ENCODE measurements at regions not wholly inside any gene's neighbourhood (a gene's known extent, or its start where the extent isn't known, plus 50 kb on each side); places are given as distances from the start of the nearest gene placed in this dataset.

DNA sequence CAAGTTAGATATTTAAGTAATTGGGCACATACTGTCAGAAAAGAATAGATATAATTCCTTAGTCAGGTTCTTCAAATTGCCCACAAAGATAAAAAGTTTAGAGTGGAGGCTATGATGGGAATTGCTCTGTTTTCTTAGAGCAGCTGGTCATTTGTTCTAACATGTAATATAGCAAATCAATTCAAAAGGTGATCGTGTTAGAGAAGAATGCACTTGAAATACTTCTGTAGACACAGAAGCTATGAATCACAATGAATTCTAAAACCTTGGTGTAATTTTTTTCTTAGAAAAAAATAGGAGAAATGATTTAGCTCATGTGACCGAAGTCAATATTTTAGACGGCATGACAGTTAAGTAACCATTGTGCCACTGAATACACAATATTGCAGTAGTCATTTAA is 918.1 kb upstream of the LRATD1 start:
- H3K27me3 ChIP-seq (ENCODE audit: insufficient read depth, low read length) = no peaks in the 10 kb centered on the region
- no peak for DNase-seq
- H3K23me2 ChIP-seq (ENCODE audit: insufficient read length, low read depth, low read length, poor library complexity, severe bottlenecking) = no peaks in the 10 kb centered on the region
- no peaks in the 10 kb centered on the region for H3K79me2 ChIP-seq (ENCODE audit: insufficient read depth, low read length)
- H3K36me3 Mint-ChIP-seq (ENCODE audit: insufficient read depth in 1 of 3, low read depth in 3 of 3) = no peaks in the 10 kb centered on the region; a peak in 2 of 7 replicates
- H4K5ac ChIP-seq (ENCODE audit: insufficient read length, low read depth, low read length) = no peak overlapping the region
- H3K4me3 Mint-ChIP-seq = no peak overlapping the region
- H2AFZ ChIP-seq (ENCODE audit: low read length) = no peak overlapping the region
- H3K56ac ChIP-seq (ENCODE audit: insufficient read length, low read depth, low read length) = no peak overlapping the region
- H2BK12ac ChIP-seq (ENCODE audit: insufficient read length, low read depth, low read length) = no peak overlapping the region
- H3K27me3 Mint-ChIP-seq (ENCODE audit: low read depth) = peaks cover 1% of the 10 kb centered on the region; the same call in 1 of the 2 replicates
- H2BK15ac ChIP-seq (ENCODE audit: low read depth, low read length) = no peak overlapping the region
- H3K23ac ChIP-seq (ENCODE audit: insufficient read length, low read depth, low read length) = no peak overlapping the region
- H4K20me1 ChIP-seq (ENCODE audit: control insufficient read depth, insufficient read depth, insufficient read length) = no peaks in the 10 kb centered on the region
- H3K4me2 ChIP-seq (ENCODE audit: insufficient read depth, insufficient read length, low read length) = no peak overlapping the region
- no peak overlapping the region for H3K18ac ChIP-seq (ENCODE audit: insufficient read length, low read depth, low read length)
- H3K4me1 Mint-ChIP-seq = no peaks in the 10 kb centered on the region
- no peak overlapping the region for H2AK5ac ChIP-seq (ENCODE audit: insufficient read length, low read length)
- H4K8ac ChIP-seq (replicated peaks; ENCODE audit: insufficient read length, low read depth, low read length) = no peak overlapping the region
- no peak overlapping the region for H4K91ac ChIP-seq (ENCODE audit: insufficient read length, low read depth, low read length)
- no peaks in the 10 kb centered on the region for H3K79me1 ChIP-seq (ENCODE audit: insufficient read depth, low read depth, low read length, poor library complexity, severe bottlenecking)
- H2BK5ac ChIP-seq (ENCODE audit: insufficient read length, low read length) = no peak overlapping the region
- H3K9ac ChIP-seq (ENCODE audit: extremely low read depth, insufficient read length, low read length) = no peak overlapping the region
- no CpG with 5 or more reads among the region's 3 CpGs for WGBS (ENCODE audit: extremely low coverage, insufficient read length, low lambda C conversion rate)
- H2BK120ac ChIP-seq (ENCODE audit: low read depth, low read length, poor library complexity, severe bottlenecking) = no peak overlapping the region
- H3T11ph ChIP-seq (ENCODE audit: low read length) = no peak overlapping the region
- H3K27ac Mint-ChIP-seq = no peak overlapping the region
- H2BK20ac ChIP-seq (ENCODE audit: low read depth, low read length, poor library complexity, severe bottlenecking) = no peak overlapping the region
- H3K4ac ChIP-seq (ENCODE audit: low read depth, low read length) = no peak overlapping the region
- H3K9me3 ChIP-seq (ENCODE audit: control insufficient read depth, low read depth, low read length) = no peaks in the 10 kb centered on the region
- H3K9me3 Mint-ChIP-seq = peaks cover 3 to 4% of the 10 kb centered on the region in 2 experiments; a peak in 2 of 5 replicates
- no peak overlapping the region for H3K14ac ChIP-seq (ENCODE audit: insufficient read depth, low read length)
- TF ChIP-seq, protein P1, sequence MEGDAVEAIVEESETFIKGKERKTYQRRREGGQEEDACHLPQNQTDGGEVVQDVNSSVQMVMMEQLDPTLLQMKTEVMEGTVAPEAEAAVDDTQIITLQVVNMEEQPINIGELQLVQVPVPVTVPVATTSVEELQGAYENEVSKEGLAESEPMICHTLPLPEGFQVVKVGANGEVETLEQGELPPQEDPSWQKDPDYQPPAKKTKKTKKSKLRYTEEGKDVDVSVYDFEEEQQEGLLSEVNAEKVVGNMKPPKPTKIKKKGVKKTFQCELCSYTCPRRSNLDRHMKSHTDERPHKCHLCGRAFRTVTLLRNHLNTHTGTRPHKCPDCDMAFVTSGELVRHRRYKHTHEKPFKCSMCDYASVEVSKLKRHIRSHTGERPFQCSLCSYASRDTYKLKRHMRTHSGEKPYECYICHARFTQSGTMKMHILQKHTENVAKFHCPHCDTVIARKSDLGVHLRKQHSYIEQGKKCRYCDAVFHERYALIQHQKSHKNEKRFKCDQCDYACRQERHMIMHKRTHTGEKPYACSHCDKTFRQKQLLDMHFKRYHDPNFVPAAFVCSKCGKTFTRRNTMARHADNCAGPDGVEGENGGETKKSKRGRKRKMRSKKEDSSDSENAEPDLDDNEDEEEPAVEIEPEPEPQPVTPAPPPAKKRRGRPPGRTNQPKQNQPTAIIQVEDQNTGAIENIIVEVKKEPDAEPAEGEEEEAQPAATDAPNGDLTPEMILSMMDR (conservative IDR thresholded peaks at IDR 0.05) = no peak
- H3K4me1 ChIP-seq (ENCODE audit: insufficient read depth, low read length) = no peaks in the 10 kb centered on the region
- no peak overlapping the region for H3K27ac ChIP-seq (ENCODE audit: insufficient read length, low read depth, low read length)
